SJCRH30 (cell line): ENCODE measurements at regions not wholly inside any gene's neighbourhood (a gene's known extent, or its start where the extent isn't known, plus 50 kb on each side); places are given as distances from the start of the nearest gene placed in this dataset.

Source experiments
- DNase-seq, 2 experiments: peaks; one replicate each; pipeline ENCODE4 v3.0.0-alpha.2; 2015 to 2020
- H3K27ac ChIP-seq: fragments of 250-450 bp; sonication (Bioruptor Pico); 2 replicates; pipeline ENCODE4 v1.5.1; 2020; ENCODE audit warnings: mild to moderate bottlenecking, moderate library complexity
- H3K27me3 ChIP-seq: fragments of 250-450 bp; sonication (Bioruptor Pico); 2 replicates; pipeline ENCODE4 v1.5.1; 2020; ENCODE audit warnings: mild to moderate bottlenecking, moderate library complexity
- H3K36me3 ChIP-seq: fragments of 250-450 bp; sonication (Bioruptor Pico); 2 replicates; pipeline ENCODE4 v1.5.1; 2020; ENCODE audit warnings: mild to moderate bottlenecking, moderate library complexity
- H3K4me1 ChIP-seq: fragments of 250-450 bp; sonication (Bioruptor Pico); 2 replicates; pipeline ENCODE4 v1.5.1; 2020; ENCODE audit warnings: mild to moderate bottlenecking, moderate library complexity
- H3K4me3 ChIP-seq: fragments of 250-450 bp; sonication (Bioruptor Pico); 2 replicates; pipeline ENCODE4 v1.5.1; 2020; ENCODE audit warnings: mild to moderate bottlenecking, moderate library complexity
- H3K9me3 ChIP-seq: fragments of 250-450 bp; sonication (Bioruptor Pico); replicated peaks from 2 replicates; pipeline ENCODE4 v1.5.1; 2020; ENCODE audit warnings: mild to moderate bottlenecking, moderate library complexity

DNA sequence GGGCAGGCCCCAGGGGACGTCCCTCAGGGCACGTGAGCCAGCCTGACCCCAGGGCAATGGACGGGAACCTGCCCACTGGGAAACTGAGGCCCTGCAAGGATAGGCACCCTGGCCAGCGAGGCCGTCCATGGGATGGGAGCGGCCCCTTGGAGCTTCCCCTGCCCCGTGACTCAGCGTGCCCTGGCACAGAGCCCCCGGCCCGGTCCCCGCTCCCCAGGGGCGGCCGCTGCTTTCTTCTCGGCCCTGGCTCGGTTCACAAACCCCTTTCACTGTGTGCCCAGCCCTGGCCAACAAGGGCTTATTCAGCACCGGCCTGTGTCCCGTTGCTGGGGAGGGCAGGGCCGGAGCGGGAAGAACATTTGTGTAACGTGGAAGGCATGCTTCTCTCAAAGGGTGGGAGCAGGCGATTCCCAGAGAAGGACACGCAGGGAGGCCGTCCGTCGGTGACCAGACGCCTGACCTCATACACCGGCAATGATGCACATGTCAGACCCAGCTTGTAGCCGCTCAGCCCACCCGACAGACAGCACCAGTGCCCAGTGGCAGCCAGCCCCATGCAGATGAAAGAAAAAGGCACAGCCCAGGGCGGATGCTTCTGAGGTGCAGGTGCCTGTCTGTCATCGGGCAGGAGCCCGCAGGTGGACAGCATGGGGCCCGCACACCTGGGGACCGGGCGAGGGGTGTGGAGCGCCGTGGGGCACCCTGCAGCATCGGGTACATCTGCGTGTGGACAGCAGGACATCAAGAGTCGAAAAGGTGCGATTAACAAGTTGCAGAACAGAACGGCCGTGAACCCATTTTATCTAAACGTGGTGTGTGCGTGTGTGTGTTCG is 94.5 kb downstream of the PDGFA start:
- H3K9me3 ChIP-seq = no peaks in the 10 kb centered on the region
- H3K27me3 ChIP-seq = no peaks in the 10 kb centered on the region
- H3K36me3 ChIP-seq = no peaks in the 10 kb centered on the region
- H3K27ac ChIP-seq = no peak overlapping the region
- H3K4me1 ChIP-seq = no peaks in the 10 kb centered on the region
- H3K4me3 ChIP-seq = no peak overlapping the region
- DNase-seq = no peak

DNA sequence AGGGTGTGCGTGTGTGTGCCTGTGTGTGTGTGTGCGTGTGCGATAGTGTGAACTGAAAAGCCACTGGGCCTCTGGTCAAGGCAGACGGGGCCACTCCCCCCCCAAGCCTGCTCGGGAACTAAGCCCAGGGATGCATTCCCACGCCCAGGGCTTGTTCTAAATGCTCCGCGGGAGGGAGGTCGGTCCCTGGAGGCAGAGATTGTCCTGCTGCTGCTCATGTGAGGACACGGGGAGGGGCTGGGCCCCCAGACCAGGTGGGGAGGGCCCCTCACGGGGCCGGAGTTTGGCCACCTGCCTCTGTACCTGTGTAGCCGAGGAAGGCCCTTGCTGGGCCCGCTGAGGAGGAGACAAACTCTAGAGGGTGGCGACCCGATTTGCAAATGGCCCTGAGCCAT is 93.9 kb downstream of the PDGFA start:
- DNase-seq = no peak
- Histone ChIP-seq H3K27ac (no peak overlapping the region), H3K4me1 (no peaks in the 10 kb centered on the region), H3K9me3 (no peaks in the 10 kb centered on the region), H3K4me3 (no peak overlapping the region), H3K36me3 (no peaks in the 10 kb centered on the region), H3K27me3 (no peaks in the 10 kb centered on the region)

DNA sequence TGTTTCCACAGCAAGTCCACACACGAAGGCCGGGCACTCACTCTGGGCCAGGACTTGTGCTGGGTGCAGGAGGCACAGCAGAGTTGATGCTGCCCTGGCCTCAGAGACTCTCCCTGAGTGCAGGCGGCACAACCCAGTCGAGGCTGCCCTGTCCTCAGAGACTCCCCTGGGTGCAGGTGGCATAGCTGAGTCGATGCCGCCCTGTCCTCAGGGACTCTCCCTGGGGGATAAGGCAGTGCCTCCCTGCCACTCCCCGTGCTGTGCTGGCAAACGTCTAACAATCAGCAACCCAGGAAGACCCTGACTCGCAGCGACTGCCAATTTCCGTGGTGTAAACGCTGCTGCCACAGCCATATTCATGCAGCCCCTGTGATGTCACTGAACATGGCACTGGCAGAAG is 93.1 kb downstream of the PDGFA start:
- no peak for DNase-seq
- Histone ChIP-seq H3K27me3 (no peaks in the 10 kb centered on the region), H3K9me3 (no peaks in the 10 kb centered on the region), H3K4me3 (no peak overlapping the region), H3K27ac (no peak overlapping the region), H3K4me1 (peaks cover 2% of the 10 kb centered on the region; the same call in 1 of the 2 replicates), H3K36me3 (no peaks in the 10 kb centered on the region)

DNA sequence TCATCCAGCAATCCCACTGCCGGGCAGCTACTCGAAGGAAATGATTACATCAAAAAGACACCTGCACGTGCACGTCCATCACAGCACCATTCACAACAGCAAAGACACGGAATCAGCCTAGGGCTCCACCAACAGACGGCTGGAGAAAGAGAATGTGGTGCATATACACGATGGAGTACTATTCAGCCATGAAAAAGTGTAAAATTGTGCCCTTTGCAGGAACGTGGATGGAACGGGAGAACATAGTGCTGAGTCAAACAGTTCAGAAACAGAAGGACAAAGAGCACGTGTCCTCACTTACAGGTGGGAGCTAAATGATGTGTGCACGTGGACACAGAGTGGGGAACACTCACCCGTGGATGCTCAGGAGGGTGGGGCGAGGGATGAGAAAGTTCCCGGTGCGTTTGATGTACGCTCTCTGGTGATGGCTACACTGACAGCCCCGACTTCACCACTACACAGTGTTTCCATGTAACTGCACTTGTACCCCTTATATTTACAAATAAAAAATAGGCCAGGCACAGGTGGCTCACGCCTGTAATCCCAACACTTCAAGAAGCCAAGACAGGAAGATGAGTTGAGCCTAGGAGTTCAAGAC is 92.0 kb downstream of the PDGFA start:
- Histone ChIP-seq H3K27me3 (no peaks in the 10 kb centered on the region), H3K9me3 (no peaks in the 10 kb centered on the region), H3K4me1 (peaks cover 3% of the 10 kb centered on the region; the same call in 1 of the 2 replicates), H3K36me3 (no peaks in the 10 kb centered on the region), H3K4me3 (no peak overlapping the region), H3K27ac (no peak overlapping the region)
- no peak for DNase-seq

DNA sequence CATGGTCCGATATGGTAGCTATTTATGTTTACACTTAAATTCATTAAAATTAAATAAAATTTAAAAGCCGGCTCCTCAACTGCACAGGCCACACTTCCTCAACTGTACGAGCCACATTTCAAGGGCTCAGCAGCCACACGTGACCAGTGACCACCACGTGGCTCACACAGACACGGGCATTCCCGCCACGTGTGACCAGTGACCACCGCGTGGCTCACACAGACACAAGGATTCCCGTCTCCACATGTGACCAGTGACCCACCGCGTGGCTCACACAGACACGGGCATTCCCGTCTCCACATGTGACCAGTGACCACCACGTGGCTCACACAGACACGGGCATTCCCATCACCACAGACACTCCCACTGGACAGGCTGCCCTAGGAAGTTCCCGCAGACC is 91.3 kb downstream of the PDGFA start:
- DNase-seq = no peak
- no peak overlapping the region for H3K4me3 ChIP-seq
- H3K27me3 ChIP-seq = no peaks in the 10 kb centered on the region
- peaks cover 3% of the 10 kb centered on the region; the same call in 1 of the 2 replicates for H3K4me1 ChIP-seq
- no peaks in the 10 kb centered on the region for H3K36me3 ChIP-seq
- H3K27ac ChIP-seq = no peak overlapping the region
- no peaks in the 10 kb centered on the region for H3K9me3 ChIP-seq

DNA sequence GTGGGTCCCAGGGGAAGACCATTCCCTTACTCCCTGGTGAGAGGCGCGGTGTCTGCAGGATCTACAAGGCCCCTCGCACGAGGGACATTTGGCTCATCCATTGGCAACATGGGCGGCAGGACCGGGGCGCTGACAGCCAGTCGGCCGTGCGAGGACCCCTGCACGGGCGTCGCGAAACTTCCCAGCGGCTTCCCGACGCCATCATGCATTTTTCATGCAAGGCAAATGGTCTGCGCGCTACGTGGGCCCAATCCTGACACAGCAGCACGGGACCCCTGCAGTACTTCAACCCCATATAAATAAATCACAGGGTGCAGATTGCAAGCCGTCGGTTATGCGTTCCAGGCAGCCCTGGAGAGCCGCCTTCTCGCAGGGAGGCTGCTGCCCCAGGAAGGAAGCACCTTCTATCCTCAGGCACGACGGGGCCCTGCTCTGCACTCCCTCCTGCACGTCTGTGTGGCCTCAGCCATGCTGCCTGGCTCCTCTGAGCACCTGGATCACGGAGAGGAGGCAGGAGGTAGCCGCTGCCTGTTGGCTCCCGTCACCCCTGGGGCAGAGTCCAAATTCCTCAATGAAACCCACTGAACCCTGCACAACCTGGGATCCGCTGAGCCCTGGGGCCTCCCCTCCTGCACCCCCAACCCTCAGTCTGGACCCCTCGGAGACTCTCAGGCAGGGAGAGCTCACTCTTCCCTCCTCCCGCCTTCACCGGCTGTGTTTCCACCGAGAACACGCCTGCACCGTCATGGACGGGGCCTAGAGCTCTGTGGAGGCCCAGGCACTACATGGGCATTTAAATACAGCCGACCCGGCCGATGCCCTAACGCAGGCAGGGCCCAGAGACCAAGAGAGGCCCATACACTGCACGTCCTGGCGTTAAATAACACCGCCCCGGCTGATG is 90.5 kb downstream of the PDGFA start:
- DNase-seq = no peak
- no peaks in the 10 kb centered on the region for H3K36me3 ChIP-seq
- H3K27ac ChIP-seq = no peak overlapping the region
- peaks cover 3% of the 10 kb centered on the region; the same call in 1 of the 2 replicates for H3K4me1 ChIP-seq
- H3K27me3 ChIP-seq = no peaks in the 10 kb centered on the region
- H3K4me3 ChIP-seq = no peak overlapping the region
- no peaks in the 10 kb centered on the region for H3K9me3 ChIP-seq

DNA sequence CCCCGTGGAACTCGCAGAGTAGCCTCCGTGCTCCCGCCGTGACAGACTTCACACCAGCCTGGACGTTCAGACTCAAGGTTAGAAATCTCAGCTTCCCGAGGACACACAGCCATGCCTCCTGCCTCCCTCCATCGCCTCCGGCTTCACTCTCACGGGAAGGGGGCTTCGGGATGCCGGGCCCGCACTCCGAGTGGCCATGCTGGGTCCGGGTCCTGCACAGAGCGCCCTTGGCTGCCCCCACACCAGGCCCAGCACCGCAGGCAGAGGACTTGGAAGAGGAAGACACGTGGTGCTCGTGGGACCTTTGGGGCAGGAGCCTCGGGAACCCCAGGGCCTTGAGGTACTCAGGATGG is 89.8 kb downstream of the PDGFA start:
- Histone ChIP-seq H3K27ac (no peak overlapping the region), H3K4me1 (peaks cover 3% of the 10 kb centered on the region; the same call in 1 of the 2 replicates), H3K36me3 (no peaks in the 10 kb centered on the region), H3K4me3 (no peak overlapping the region), H3K27me3 (no peaks in the 10 kb centered on the region), H3K9me3 (no peaks in the 10 kb centered on the region)
- no peak for DNase-seq

DNA sequence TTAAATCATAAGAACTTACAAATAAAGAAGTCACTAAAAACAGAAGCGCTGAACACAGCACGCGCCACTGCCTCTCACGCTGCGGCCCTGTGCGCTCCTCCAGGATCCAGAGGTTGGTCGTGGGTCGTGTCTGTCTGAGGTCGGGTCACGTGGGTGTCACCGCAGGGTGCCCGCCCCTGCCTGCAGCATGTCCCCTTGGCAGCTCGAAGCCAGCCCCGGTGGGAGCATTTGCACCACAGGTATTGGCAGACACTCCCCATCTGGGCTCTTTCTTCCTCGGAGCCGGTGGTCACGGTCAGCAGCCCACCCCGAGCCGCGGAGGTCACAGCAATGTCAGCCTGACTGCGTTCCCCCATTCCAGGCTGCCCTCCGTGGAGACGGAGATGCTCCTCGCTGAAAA is 88.6 kb downstream of the PDGFA start:
- no peak for DNase-seq
- Histone ChIP-seq H3K36me3 (no peaks in the 10 kb centered on the region), H3K4me1 (peaks cover 8% of the 10 kb centered on the region; the same call in 1 of the 2 replicates), H3K27ac (no peak overlapping the region), H3K9me3 (no peaks in the 10 kb centered on the region), H3K27me3 (no peaks in the 10 kb centered on the region), H3K4me3 (no peak overlapping the region)

DNA sequence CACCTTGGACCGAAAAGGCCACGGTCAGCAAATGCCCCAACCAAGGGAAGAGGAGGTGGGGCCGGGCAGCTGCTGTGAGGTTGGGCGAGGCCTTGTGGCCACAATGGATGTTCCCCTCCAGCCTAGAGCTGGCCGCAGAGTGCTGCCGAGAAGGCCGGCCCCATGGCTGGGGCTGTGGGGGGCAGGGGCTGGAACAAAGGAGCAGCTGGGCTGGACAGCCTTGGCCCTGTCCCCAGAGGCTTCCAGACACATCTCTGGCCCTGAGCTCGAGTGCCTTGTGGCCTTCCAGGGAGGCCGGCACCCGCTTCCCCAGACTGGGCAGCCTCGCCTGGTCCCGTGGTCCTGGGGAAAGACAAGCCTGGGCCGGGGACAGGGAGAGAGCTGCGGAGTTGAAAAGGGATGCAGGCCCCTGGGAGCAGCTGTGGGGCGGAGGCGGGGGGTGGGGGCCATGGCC is 88.0 kb downstream of the PDGFA start:
- no peak overlapping the region for H3K4me3 ChIP-seq
- H3K4me1 ChIP-seq = peaks cover 10% of the 10 kb centered on the region; the same call in 1 of the 2 replicates
- no peaks in the 10 kb centered on the region for H3K27me3 ChIP-seq
- H3K36me3 ChIP-seq = no peaks in the 10 kb centered on the region
- no peak overlapping the region for H3K27ac ChIP-seq
- DNase-seq = peak; percentile 56 to 63
- H3K9me3 ChIP-seq = no peaks in the 10 kb centered on the region

DNA sequence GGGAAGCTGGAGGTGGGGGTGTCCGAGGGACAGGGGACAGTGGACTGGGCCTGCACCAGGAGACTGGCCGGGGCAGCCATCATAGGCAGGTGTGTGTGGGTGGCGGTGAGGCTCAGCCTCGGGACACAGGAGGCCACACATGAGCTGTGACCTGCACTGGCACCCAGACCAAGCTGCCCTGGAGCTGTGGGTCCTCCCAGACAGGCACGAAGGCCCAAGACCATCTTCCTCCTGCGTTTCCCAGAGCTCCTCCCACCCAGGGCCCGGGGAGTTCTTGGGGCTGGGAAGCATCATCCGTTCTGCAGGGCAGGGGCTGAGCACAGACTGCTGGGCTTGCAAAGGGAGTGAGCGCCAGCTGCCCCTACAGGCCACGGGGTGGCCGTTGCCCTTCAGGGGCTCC is 87.4 kb downstream of the PDGFA start:
- Histone ChIP-seq H3K9me3 (no peaks in the 10 kb centered on the region), H3K4me3 (no peak overlapping the region)
- DNase-seq = no peak

DNA sequence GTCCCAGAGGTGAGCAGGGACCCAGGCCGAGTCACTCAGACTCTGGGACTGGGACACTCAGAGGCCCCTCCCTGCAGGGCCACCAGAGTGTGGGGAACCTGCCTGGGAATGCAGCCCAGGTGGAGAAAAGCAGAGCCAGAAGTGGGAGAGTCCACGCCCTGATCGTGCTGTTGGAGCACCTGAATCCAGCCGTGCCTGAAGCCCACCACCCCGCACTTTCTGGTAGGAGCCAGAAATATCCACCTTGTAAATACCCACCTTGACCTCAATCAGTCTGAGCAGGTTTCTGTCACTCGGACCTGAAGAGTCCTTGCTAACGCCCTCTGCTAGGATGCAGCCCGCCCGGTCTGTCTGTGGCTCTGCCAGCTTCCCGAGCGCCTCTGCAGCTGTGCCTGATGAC is 86.7 kb downstream of the PDGFA start:
- Histone ChIP-seq H3K4me1 (peaks cover 10% of the 10 kb centered on the region; the same call in 1 of the 2 replicates), H3K27me3 (no peaks in the 10 kb centered on the region), H3K36me3 (no peaks in the 10 kb centered on the region), H3K9me3 (no peaks in the 10 kb centered on the region), H3K4me3 (no peak overlapping the region), H3K27ac (no peak overlapping the region)
- no peak for DNase-seq

More for the DNA sequence above, 87.4 kb downstream of the PDGFA start:
- H3K4me1 ChIP-seq = peaks cover 10% of the 10 kb centered on the region; the same call in 1 of the 2 replicates
- H3K27ac ChIP-seq = no peak overlapping the region
- no peaks in the 10 kb centered on the region for H3K27me3 ChIP-seq
- no peaks in the 10 kb centered on the region for H3K36me3 ChIP-seq

DNA sequence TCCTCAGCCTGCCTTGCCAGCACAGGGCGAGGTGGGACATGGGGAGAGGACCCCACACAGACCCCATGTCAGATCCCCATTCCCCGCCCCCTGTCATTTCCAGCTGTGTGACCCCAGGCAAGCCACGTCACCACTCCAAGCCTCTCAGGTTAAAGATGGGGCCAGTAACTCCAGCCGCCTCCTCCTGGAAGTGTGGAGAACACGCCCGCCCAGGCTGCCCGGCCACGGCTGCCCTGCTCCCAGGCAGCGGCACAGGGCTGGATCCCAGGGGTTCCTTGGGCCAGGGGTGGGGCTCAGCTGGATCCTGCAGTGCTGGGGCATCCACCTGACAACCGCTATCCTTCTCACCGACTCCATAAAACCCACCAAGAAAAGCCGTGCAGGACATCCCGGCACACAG is 86.1 kb downstream of the PDGFA start:
- H3K27me3 ChIP-seq = no peaks in the 10 kb centered on the region
- no peak overlapping the region for H3K4me3 ChIP-seq
- no peak overlapping the region for H3K27ac ChIP-seq
- no peaks in the 10 kb centered on the region for H3K36me3 ChIP-seq
- no peak for DNase-seq
- no peaks in the 10 kb centered on the region for H3K9me3 ChIP-seq
- H3K4me1 ChIP-seq = peaks cover 10% of the 10 kb centered on the region; the same call in 1 of the 2 replicates

DNA sequence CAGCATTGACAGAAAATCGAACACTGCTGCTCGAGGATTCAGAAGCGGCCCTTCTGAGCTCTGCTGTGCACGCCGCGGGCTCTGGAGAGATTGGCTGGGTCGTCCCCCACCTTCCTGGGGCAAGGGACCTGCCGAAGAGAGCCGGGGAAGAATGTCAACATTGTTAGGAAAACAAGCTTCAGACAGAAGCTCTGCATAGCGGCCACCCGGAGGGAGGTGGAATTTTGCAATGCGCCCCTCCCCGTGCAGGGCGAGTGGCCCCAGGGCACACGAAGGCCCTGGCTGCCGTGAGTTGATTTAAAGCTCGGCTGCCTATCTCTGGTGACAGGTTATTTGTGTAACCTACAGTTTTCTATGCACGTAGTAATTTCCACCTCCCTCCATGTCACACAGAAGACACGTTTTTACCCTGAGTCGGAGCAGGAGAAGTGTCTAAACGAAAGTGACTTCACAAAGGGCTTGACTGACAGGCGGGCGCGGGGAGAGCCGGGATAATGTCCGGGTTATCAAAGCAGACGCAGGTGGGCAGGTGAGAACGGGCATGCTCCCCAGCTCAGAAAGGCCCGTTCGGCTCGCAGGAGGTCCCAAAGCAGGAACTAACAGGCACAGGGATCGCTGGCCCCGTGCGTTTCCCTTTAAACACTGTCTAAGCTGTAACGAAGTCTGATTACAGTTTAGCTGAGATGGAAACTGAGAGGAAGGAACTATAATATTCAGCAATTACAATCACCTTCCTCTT is 84.6 kb downstream of the PDGFA start:
- Histone ChIP-seq H3K27ac (no peak overlapping the region), H3K36me3 (no peaks in the 10 kb centered on the region), H3K9me3 (no peaks in the 10 kb centered on the region), H3K27me3 (no peaks in the 10 kb centered on the region), H3K4me3 (no peak overlapping the region), H3K4me1 (peaks cover 13% of the 10 kb centered on the region)
- DNase-seq = no peak

DNA sequence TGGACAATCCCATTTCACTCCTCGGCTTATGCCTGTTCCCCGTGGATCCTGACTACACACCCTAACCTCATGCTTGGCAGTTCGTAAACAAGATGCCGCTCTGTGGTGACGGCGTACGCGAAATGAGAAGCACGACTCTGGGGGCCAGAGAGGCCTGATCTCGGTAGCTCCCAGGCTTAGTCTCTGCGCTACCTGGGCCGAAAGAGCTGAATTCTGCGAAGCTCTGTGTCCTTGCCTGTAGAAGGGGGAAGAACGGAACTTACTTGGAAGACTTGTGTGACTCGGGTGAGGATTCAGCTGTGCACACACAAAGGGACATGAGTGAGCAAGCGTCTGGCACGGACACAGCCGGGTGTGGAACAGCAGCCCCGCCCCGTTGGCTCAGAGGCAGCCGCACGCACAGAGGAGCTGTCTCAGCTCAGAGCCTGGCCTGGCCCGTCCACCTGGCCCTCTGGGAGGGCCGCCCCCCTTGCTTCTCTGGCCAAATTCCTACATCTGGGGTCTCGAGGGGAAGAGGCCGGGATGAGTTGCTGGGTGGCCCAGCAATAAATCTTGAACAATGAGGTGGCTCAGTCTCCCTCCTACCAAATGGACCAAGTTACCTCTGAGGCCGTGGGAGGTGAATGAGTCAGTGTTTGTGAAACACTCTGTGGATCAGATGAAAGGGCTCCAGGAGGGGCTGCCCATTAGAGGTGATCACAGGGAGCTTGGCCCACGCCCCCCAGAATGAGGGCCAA is 83.8 kb downstream of the PDGFA start:
- no peaks in the 10 kb centered on the region for H3K27me3 ChIP-seq
- H3K9me3 ChIP-seq = no peaks in the 10 kb centered on the region
- no peak overlapping the region for H3K4me3 ChIP-seq
- no peak overlapping the region for H3K27ac ChIP-seq
- no peak for DNase-seq
- peaks cover 20% of the 10 kb centered on the region for H3K4me1 ChIP-seq
- no peaks in the 10 kb centered on the region for H3K36me3 ChIP-seq
